Stomach (tissue), 8 donors: ENCODE measurements at regions not wholly inside any gene's neighbourhood (a gene's known extent, or its start where the extent isn't known, plus 50 kb on each side); places are given as distances from the start of the nearest gene placed in this dataset.

Experiments
- DNase-seq, 2 donors: peaks; one replicate each; pipeline versions ENCODE4 v3.0.0 to v3.0.0-alpha.2; 2013 to 2019
- H3K27ac ChIP-seq, 5 donors: fragments of 200-600 bp in 4 of 5; sonication (generic) in 4 of 5; one replicate each; pipeline ENCODE4 v1.5.1; 2013 to 2019; ENCODE audit warnings: mild to moderate bottlenecking in 1 of 5, moderate library complexity in 1 of 5
- H3K27me3 ChIP-seq, 3 donors: fragments of 200-600 bp; sonication (generic); one replicate each; pipeline ENCODE4 v1.5.1; 2017 to 2019; ENCODE audit warnings: mixed run types in 1 of 3
- H3K36me3 ChIP-seq, 4 donors: fragments of 200-600 bp; sonication (generic); 1 replicate in 3 of 4; 2 replicates in 1 of 4; pipeline ENCODE4 v1.5.1; 2016 to 2019
- H3K4me1 ChIP-seq, 4 donors: fragments of 200-600 bp; sonication (generic); one replicate each; pipeline ENCODE4 v1.5.1; 2016 to 2019
- H3K4me3 ChIP-seq, 4 donors: fragments of 200-600 bp; sonication (generic) in 3 of 4; one replicate each; pipeline ENCODE4 v1.5.1; 2016 to 2019; ENCODE audit warnings: mild to moderate bottlenecking in 1 of 4
- H3K9me3 ChIP-seq, 4 donors: fragments of 200-600 bp; sonication (generic); one replicate each; pipeline ENCODE4 v1.5.1; 2016 to 2019
- CTCF ChIP-seq, 7 experiments: fragments of 450-650 bp in 4 of 7; fragments of 200-600 bp in 3 of 7; sonication (generic) in 3 of 7; IDR thresholded peaks; one replicate each; pipeline ENCODE4 v1.5.1; 2016 to 2019; ENCODE audit warnings: antibody characterized with exemption in 7 of 7, control low read depth in 2 of 7, mild to moderate bottlenecking in 1 of 7
- EP300 ChIP-seq: sonication (generic); formaldehyde crosslinking; IDR thresholded peaks from one replicate; pipeline ENCODE4 v1.6.1; 2017; ENCODE audit warnings: antibody characterized with exemption
- POLR2A ChIP-seq, 4 donors: fragments of 450-650 bp; IDR thresholded peaks; one replicate each; pipeline ENCODE4 v1.6.1; 2016; ENCODE audit warnings: antibody characterized with exemption in 4 of 4, control low read depth in 2 of 4, mild to moderate bottlenecking in 1 of 4, moderate library complexity in 1 of 4
- POLR2AphosphoS5 ChIP-seq, 3 donors: sonication (generic); formaldehyde crosslinking; IDR thresholded peaks; one replicate each; pipeline ENCODE4 v1.6.1; 2016; ENCODE audit warnings: antibody characterized with exemption in 3 of 3
- WGBS, 5 donors: extraction: QIAGEN DNeasy Blood & Tissue Kit in 3 of 5; methylation state at CpG; one replicate each; pipeline versions ENCODE4 v1.1.5 to v1.1.7; 2013 to 2018; 5-methylcytosine and 5-hydroxymethylcytosine counted together
- intact Hi-C: fragments of 100-400 bp; cut with DNase I; formaldehyde crosslinking; loops from one replicate; pipeline ENCODE4 v1.15.1; 2023; ENCODE audit warnings: low total_unique reads
- donor health status: healthy with polysubstance abuse.
- donor health status: Bipolar disorder and iron deficiency.
- donor health status: healthy.

GRCh38 chr4:38605181-38605752 is 58.7 kb upstream of the KLF3 start:
- peak overlapping the region in 3 of 5 donors; percentile 10 to 18 (median 16) for H3K27ac ChIP-seq
- WGBS, 5 donors: 30 to 43% (median 35%) methylated on average over 6 of the region's 6 CpGs
- no peaks in the 10 kb centered on the region for H3K36me3 ChIP-seq
- no peaks in the 10 kb centered on the region for H3K9me3 ChIP-seq
- no peaks in the 10 kb centered on the region for H3K27me3 ChIP-seq
- H3K4me1 ChIP-seq: peaks cover 12 to 51% (median 29%) of the 10 kb centered on the region in 4 donors
- TF ChIP-seq POLR2AphosphoS5 (IDR thresholded peaks at IDR 0.05) (no peak), CTCF (IDR thresholded peaks at IDR 0.05) (no peak), POLR2A (IDR thresholded peaks at IDR 0.05) (no peak), EP300 (no peak)
- no peak overlapping the region for H3K4me3 ChIP-seq
- no peak for DNase-seq
- intact Hi-C loops: no loop called here

GRCh38 chr4:38605753-38606586 is 58.0 kb upstream of the KLF3 start:
- Histone ChIP-seq H3K9me3 (no peaks in the 10 kb centered on the region), H3K27ac (peak overlapping the region in 3 of 5 donors; percentile 10 to 32 (median 18)), H3K4me3 (no peak overlapping the region), H3K27me3 (no peaks in the 10 kb centered on the region), H3K4me1 (peaks cover 12 to 54% (median 34%) of the 10 kb centered on the region in 4 donors), H3K36me3 (no peaks in the 10 kb centered on the region)
- TF ChIP-seq POLR2AphosphoS5 (IDR thresholded peaks at IDR 0.05): peak in 1 of 3 donors; percentile 15
- TF ChIP-seq POLR2A (IDR thresholded peaks at IDR 0.05): no peak
- peak in 1 of 2 donors; percentile 46 for DNase-seq
- 73 to 80% (median 74%) methylated on average over 12 of the region's 12 CpGs for WGBS, 5 donors
- intact Hi-C loops: no loop called here

- no peak for TF ChIP-seq EP300
- TF ChIP-seq POLR2AphosphoS5 (IDR thresholded peaks at IDR 0.05): no peak
- no peak for TF ChIP-seq CTCF (IDR thresholded peaks at IDR 0.05)
- no peak for TF ChIP-seq POLR2A (IDR thresholded peaks at IDR 0.05)
These were observed 57.5 kb upstream of the KLF3 start for GRCh38 chr4:38606587-38606905.

GRCh38 chr4:38609614-38610013 is 54.4 kb upstream of the KLF3 start:
- 41 to 63% (median 49%) methylated on average over 3 of the region's 3 CpGs for WGBS, 5 donors
- intact Hi-C loops: no loop called here
- Histone ChIP-seq H3K9me3 (no peaks in the 10 kb centered on the region), H3K36me3 (no peaks in the 10 kb centered on the region), H3K27ac (peak overlapping the region in 1 of 5 donors; percentile 58), H3K27me3 (no peaks in the 10 kb centered on the region), H3K4me3 (no peak overlapping the region), H3K4me1 (peaks cover 31 to 75% (median 53%) of the 10 kb centered on the region in 4 donors)
- TF ChIP-seq CTCF (IDR thresholded peaks at IDR 0.05) (no peak), EP300 (no peak), POLR2AphosphoS5 (IDR thresholded peaks at IDR 0.05) (no peak), POLR2A (IDR thresholded peaks at IDR 0.05) (no peak)
- DNase-seq: peak in 1 of 2 donors; percentile 40

More at GRCh38 chr4:38606587-38606905, 57.5 kb upstream of the KLF3 start:
- H3K4me1 ChIP-seq: peaks cover 12 to 54% (median 35%) of the 10 kb centered on the region in 4 donors
- H3K36me3 ChIP-seq: no peaks in the 10 kb centered on the region
- no peaks in the 10 kb centered on the region for H3K27me3 ChIP-seq
- intact Hi-C loops: no loop called here
- H3K4me3 ChIP-seq: no peak overlapping the region
- no peaks in the 10 kb centered on the region for H3K9me3 ChIP-seq
- no peak for DNase-seq
- no peak overlapping the region for H3K27ac ChIP-seq
- WGBS, 5 donors: 84 to 92% (median 88%) methylated on average over 6 to 8 of the region's 8 CpGs
